Thyroid gland (tissue), 4 donors: ENCODE measurements at regions not wholly inside any gene's neighbourhood (a gene's known extent, or its start where the extent isn't known, plus 50 kb on each side); places are given as distances from the start of the nearest gene placed in this dataset.

ENCODE experiments used
- DNase-seq, 2 donors: peaks; one replicate each; pipeline ENCODE4 v3.0.0-alpha.2; 2019
- H3K27ac ChIP-seq, 3 donors: fragments of 200-600 bp; sonication (generic); 1 replicate in 2 of 3; 2 replicates in 1 of 3; pipeline ENCODE4 v1.5.1; 2016 to 2019; ENCODE audit warnings: mild to moderate bottlenecking in 1 of 3, moderate library complexity in 1 of 3
- H3K27me3 ChIP-seq: fragments of 200-600 bp; sonication (generic); one replicate; pipeline ENCODE4 v1.5.1; 2019
- H3K36me3 ChIP-seq, 2 donors: fragments of 200-600 bp; sonication (generic); one replicate each; pipeline ENCODE4 v1.5.1; 2016 to 2019
- H3K4me1 ChIP-seq, 2 donors: fragments of 200-600 bp; sonication (generic); one replicate each; pipeline ENCODE4 v1.5.1; 2017 to 2019
- H3K4me3 ChIP-seq, 3 donors: fragments of 200-600 bp; sonication (generic); replicated peaks in 1 of 3; 1 replicate in 2 of 3; 2 replicates in 1 of 3; pipeline ENCODE4 v1.5.1; 2016; ENCODE audit warnings: mild to moderate bottlenecking in 1 of 3
- H3K9me3 ChIP-seq: fragments of 200-600 bp; sonication (generic); one replicate; pipeline ENCODE4 v1.5.1; 2017
- CTCF ChIP-seq, 6 experiments: fragments of 200-600 bp in 3 of 6; fragments of 450-650 bp in 3 of 6; sonication (generic) in 3 of 6; IDR thresholded peaks; one replicate each; pipeline ENCODE4 v1.5.1; 2016 to 2019; ENCODE audit warnings: antibody characterized with exemption in 6 of 6, mild to moderate bottlenecking in 2 of 6, inconsistent platforms in 1 of 6, moderate library complexity in 1 of 6
- POLR2A ChIP-seq, 2 donors: fragments of 450-650 bp; IDR thresholded peaks; one replicate each; pipeline ENCODE4 v1.6.1; 2017; ENCODE audit warnings: antibody characterized with exemption in 2 of 2, mild to moderate bottlenecking in 2 of 2, moderate library complexity in 1 of 2
- WGBS, 2 donors: methylation state at CpG; one replicate each; pipeline ENCODE4 v1.1.5; 2017; 5-methylcytosine and 5-hydroxymethylcytosine counted together
- intact Hi-C: fragments of 100-400 bp; cut with DNase I; formaldehyde crosslinking; loops from one replicate; pipeline ENCODE4 v1.15.1; 2023

DNA sequence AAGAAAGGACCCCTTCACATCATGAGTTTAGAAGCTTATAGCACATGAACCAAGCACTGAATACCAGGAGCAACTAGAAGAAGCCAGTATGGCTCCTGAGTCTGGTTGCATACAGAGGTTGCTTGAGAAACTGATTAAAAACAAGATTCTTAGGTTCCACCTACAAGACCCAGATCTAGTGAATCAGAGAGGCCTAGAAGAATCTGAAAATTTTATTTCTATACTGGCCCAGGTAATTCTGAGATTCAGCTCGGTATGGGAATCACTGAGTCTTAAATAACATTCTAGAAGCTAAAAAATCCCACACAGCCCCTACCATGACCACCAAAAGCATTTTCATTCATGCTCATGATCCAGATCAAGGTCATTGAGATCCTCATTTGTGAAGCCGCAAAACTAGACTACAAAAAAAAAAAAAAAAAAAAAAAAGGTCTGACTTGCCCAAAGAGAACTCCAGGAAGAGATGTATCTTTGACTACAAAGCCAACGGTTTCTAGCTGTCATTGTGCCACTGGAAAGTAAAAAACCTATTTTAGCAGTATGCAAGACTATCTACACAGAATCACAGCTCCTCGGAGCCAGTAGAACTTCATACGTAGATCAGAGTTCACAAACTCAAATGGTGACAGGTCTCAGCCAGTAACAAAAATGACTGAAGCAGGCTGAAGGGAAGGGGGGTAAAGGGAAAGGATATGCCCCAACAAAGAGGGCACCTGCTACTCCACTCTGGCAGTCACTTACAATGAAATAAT lies 168.4 kb upstream of the EGLN3 start:
- 91 to 94% methylated on average over 5 of the region's 5 CpGs for WGBS, 2 donors
- TF ChIP-seq POLR2A (IDR thresholded peaks at IDR 0.05) (no peak), CTCF (IDR thresholded peaks at IDR 0.05) (no peak)
- no peak for DNase-seq

DNA sequence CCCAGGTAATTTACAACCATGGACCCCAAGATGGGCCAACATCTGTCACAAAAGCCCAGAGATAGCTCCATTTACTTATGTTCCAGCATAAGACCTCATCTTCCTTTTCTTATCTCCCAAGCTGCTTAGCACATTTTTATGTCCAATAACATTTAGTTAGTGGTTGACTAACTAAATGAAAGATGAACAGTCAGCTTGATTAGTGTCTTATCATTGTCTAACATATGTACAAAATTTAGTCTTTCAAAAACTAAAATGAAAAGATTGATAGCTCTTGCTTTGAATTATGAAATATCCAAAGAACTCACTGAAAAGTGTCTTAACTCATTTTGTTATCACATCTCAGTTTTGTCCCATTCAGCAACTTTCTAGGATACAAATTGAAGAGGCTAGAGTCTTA lies 163.1 kb upstream of the EGLN3 start:
- H3K4me1 ChIP-seq, result peaks cover 0 to 7% of the 10 kb centered on the region in 2 donors
- TF ChIP-seq POLR2A (IDR thresholded peaks at IDR 0.05) (no peak), CTCF (IDR thresholded peaks at IDR 0.05) (no peak)
- no peaks in the 10 kb centered on the region for H3K9me3 ChIP-seq
- DNase-seq, result no peak
- no peaks in the 10 kb centered on the region for H3K27me3 ChIP-seq
- no peak overlapping the region for H3K4me3 ChIP-seq
- no peaks in the 10 kb centered on the region for H3K36me3 ChIP-seq
- intact Hi-C loops, result no loop called here
- H3K27ac ChIP-seq, result no peak overlapping the region

More for the DNA sequence above, 168.4 kb upstream of the EGLN3 start:
- Histone ChIP-seq H3K27ac (no peak overlapping the region), H3K4me3 (no peak overlapping the region), H3K27me3 (no peaks in the 10 kb centered on the region), H3K36me3 (no peaks in the 10 kb centered on the region), H3K4me1 (no peaks in the 10 kb centered on the region), H3K9me3 (no peaks in the 10 kb centered on the region)
- intact Hi-C loops, result no loop called here

DNA sequence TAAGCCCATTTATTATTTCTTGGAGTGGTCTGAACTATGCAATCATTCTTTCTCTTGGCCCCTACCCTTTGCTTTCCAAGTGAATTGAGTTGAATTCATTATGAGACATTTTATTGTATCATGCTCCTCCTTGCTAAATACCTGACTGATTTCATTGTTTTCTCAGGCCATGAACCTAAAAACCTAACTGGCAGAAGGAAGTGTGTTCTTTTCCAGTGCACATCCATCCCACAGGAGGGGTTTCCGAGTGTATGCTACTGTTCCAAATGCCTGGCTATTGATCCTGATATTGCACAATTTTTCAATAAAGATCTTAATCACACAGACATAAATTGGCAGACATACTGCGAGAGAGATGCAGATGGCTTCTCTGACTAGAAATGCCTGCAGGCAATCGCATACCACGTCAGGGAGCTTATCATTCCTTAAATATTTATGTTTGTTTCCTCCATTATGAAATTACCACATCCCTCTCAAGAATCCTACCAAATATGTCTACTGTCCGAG lies 162.2 kb upstream of the EGLN3 start:
- Histone ChIP-seq H3K4me1 (peaks cover 0 to 7% of the 10 kb centered on the region in 2 donors), H3K36me3 (no peaks in the 10 kb centered on the region), H3K27me3 (no peaks in the 10 kb centered on the region), H3K9me3 (no peaks in the 10 kb centered on the region), H3K27ac (no peak overlapping the region), H3K4me3 (no peak overlapping the region)
- 61 to 64% methylated on average over 5 of the region's 5 CpGs for WGBS, 2 donors
- no peak for TF ChIP-seq CTCF (IDR thresholded peaks at IDR 0.05)
- TF ChIP-seq POLR2A (IDR thresholded peaks at IDR 0.05), result no peak
- DNase-seq, result no peak
- intact Hi-C loops, result no loop called here

GRCh38 chr14:34111953-34112352 lies 161.1 kb upstream of the EGLN3 start:
- no peak for DNase-seq

More at GRCh38 chr14:34111953-34112352, 161.1 kb upstream of the EGLN3 start:
- intact Hi-C loops, result no loop called here
- H3K36me3 ChIP-seq, result no peaks in the 10 kb centered on the region
- H3K4me1 ChIP-seq, result peaks cover 0 to 7% of the 10 kb centered on the region in 2 donors
- H3K27me3 ChIP-seq, result no peaks in the 10 kb centered on the region
- no peak overlapping the region for H3K4me3 ChIP-seq
- H3K9me3 ChIP-seq, result no peaks in the 10 kb centered on the region
- 84 to 93% methylated on average over 4 of the region's 4 CpGs for WGBS, 2 donors
- TF ChIP-seq CTCF (IDR thresholded peaks at IDR 0.05) (no peak), POLR2A (IDR thresholded peaks at IDR 0.05) (no peak)
- H3K27ac ChIP-seq, result no peak overlapping the region
